HG02759 (cell line): ENCODE measurements at regions not wholly inside any gene's neighbourhood (a gene's known extent, or its start where the extent isn't known, plus 50 kb on each side); places are given as distances from the start of the nearest gene placed in this dataset.
"Not testable (repeated sequence)": the region's sequence is repeated elsewhere in the genome, so short reads cannot be mapped to it uniquely, and the experiment has no call there.

ENCODE experiments used
- ATAC-seq: cut with Tn5 transposase; IDR thresholded peaks from one replicate; pipeline ENCODE4 v1.9.1; 2021; ENCODE audit warnings: mild to moderate bottlenecking, moderate library complexity; ENCODE audit not compliant: unreplicated experiment

- no peak for ATAC-seq
These were observed 289.4 kb downstream of the ABCC12 start for GRCh38 chr16:47866423-47866822.

- no peak for ATAC-seq
These were observed 290.4 kb downstream of the ABCC12 start for GRCh38 chr16:47865337-47865855.

DNA sequence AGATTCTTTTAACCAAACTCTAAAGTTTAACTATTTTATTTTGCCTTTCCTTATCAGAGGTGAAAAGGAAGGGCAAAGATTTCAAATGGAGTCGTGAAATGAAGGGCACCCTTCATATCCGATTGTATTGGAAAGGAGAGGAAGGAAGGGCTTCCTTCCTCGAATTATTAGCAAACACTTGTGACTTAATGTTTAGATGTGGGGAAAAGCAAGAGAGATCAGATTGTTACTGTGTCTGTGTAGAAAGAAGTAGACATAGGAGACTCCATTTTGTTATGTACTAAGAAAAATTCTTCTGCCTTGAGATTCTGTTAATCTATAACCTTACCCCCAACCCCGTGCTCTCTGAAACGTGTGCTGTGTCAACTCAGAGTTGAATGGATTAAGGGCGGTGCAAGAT, 291.5 kb downstream of the ABCC12 start:
- not testable (repeated sequence) for ATAC-seq

GRCh38 chr16:47861999-47862398, 293.8 kb downstream of the ABCC12 start:
- no peak for ATAC-seq

GRCh38 chr16:47858333-47858982, 297.3 kb downstream of the ABCC12 start:
- ATAC-seq, result no peak

DNA sequence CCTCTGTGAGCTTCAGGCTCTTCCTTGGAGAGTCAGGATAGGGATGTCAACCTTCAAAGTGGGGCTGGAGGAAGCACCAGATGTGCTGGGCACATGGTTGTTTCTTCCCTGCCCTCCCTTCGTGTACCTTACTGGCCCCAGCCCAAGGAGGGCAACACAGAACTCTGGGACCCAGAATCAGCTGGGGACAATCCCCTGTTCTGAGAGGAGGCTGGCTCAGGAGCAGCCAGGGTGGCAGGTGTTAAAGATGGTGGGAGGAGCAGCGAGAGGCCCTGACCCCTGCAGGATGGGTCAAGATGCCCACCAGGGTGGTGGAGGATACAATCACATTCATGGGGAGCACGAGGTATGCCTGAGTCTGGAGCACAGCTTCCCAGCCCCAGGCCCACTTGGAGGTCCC, 300.4 kb downstream of the ABCC12 start:
- ATAC-seq, result no peak

DNA sequence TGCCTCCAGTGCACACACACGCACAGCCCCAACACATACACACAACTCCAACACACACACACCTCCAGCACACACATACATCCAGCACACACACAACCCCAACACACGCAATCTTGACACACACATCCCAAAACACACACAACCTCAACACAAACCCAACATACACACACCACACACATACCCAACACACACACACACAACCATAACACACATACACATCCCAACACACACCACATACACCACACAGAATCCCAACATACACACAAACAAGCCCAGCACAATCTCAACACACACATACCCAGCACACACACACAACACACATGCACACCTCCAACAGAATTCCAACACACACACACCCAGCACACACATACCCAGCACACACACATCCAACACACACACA, 301.1 kb downstream of the ABCC12 start:
- ATAC-seq, result no peak

- ATAC-seq, result no peak
These were observed 302.8 kb downstream of the ABCC12 start for GRCh38 chr16:47852991-47853390.

- no peak for ATAC-seq
These were observed 304.6 kb downstream of the ABCC12 start for GRCh38 chr16:47851146-47851545.

- no peak for ATAC-seq
These were observed 306.1 kb downstream of the ABCC12 start for GRCh38 chr16:47849736-47850135.

DNA sequence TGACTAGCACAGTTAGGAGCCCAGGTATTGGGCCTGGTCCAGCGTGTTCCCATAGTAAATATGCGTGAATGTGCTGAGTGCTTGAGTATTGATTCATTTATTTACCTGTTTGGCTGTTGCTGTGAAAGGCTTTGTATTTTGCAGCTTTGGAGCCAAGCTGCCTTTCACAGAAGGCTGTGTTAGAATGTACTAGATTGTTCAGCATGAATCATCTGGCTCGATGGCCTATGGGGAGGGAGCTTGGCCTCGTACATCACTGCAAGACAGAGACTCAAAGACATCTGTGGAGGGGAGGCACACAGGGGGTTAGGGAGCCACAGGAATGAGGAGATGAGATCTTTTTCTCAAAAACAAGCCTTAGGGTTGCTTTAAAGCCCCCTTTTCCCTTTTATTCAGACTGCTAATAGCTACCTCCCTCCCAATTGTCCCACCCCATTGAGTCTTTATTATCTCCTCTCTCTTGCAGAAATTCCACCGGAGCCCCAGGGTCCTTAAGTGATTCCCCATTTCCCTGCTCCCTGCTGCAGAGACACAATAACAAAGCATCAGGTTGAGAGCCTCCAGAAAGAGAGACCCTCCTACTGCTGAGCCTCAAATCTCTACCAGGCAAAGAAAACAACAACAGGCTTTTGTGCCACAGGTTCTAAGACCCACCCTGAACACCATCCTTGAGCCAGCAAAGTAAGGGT, 307.2 kb downstream of the ABCC12 start:
- ATAC-seq, result no peak

DNA sequence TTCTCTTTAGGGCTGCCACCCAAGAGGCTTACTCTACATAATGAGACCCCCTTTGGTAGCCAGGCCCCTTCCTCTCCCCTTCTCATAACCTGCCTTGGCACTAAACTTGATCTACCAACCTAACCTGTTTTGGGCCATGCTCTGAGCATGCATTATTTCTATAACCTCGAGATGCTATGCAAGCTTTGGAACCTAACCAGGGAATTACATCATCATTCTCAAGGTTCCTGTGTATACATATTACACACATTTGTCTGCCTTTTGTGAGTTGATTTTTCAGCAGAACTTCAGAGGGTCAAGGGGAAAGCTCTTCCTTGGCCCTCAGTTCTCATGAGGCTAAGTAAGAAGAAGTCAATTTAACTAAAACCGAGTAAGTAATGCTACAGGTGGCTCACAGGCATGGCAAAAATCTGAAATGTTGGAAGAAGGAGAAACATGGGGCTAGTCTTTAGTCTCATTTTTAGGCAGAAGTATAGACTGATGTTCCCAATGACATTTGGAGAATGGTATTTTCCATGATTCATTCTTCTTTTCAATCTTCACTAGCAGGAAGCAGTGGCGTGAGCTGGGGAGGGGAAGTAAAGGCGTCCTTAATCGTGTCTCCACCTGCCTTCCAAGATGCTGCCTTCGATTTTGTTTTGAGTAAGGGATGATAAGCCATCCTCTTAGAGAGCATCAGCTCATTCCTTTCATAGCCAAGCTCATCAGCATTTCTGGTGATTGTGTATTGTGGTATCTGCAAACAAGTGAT, 308.4 kb downstream of the ABCC12 start:
- ATAC-seq, result no peak

DNA sequence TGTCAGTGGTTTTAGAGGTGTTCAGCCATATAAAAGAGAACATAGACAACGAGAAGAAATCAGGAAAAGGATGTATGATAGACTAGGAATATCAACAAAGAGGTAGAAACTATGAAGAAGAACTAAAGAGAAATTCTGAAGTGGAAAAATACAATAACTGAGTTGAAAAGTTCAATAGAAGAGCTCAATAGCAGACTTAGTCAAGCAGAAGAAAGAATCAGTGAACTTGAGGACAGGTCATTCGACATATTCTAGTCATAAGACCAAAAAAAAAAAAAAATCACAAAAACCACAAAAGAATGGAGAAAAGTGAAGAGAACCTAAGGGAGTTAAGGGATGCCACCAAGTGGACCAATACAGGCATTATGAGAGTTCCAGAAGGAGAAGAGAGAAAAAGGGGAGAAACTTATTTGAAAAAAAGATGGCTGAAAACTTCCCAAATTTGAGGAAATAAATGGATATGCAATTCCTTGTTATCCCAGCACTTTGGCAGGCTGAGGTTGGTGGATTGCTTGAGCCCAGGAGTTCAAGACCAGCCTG, 321.2 kb downstream of the ABCC12 start:
- ATAC-seq, result no peak

DNA sequence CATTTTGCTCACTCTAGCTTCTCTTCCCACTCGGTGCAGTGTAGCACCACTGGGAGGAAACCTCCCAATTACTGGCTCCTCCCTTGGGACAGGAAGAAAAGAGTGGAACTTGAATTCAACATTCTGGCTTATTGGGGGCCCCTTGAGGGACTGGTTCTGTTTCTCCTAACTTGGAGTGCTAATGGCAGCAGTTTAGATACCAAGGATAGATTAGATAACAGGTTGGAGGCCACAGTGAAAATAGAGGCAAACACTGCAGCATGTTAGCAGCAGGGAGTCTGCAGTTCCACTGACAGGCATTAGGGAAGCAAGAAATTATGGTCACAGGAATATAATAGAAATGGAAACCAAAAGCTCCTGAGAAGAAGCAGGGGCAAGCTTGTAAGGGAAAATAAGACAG, 322.0 kb downstream of the ABCC12 start:
- ATAC-seq, result no peak

GRCh38 chr16:47829850-47830600, 325.8 kb downstream of the ABCC12 start:
- ATAC-seq, result no peak

DNA sequence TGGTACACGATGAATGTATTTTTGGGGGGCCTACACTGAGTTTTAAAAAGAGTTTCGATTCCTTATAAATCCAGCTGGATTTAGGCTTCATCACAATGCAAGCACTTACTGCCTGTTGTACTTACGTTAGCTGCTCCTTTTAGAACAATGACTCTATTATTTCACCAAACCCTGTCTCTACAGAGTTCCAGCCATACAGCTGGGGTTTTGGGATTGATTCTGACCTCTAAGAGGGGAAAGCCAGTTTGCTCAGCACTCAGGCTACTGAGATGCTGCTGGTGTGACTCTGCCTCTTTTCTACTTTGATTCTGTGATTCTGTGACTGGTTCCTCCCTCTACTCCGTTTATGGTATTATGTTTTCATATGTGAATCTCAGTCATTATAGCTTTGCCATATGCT, 329.7 kb downstream of the ABCC12 start:
- ATAC-seq, result no peak

DNA sequence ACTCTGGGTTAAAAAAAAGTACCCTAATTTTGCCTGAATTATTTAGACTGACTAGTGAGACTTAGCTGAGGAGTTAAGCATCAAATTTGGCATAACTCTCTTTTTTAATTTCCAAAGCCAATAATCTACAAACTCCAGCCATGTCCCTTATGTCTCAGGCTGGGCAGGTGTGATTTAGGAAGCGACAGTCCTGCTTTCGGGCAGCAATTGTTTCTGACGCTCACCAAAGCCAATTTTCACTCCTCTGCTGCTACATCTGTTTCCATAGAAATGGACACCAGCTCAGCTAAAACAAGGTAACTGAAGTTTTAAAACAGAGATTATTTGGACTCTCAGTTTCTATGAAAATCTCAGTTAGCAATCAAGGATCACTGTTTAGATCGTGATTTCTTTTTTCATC, 338.7 kb downstream of the ABCC12 start:
- ATAC-seq, result no peak

DNA sequence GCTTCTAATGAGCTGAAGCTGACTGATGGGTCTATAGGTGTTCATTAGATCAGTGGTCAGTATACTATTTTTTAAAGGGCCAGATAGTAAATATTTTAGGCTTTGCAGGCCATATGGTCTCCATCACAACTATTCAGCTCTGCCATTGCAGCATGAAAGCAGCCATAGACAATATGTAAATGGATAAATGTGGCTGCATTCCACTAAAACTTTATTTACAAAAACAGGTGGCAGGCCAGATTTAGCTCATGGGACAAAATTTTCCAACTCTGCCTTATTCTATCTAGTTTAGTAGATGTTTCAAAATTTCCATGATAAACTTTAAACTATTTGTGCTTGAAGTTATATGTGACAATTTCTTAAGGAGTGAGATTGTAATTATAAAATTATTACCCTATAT, 339.3 kb downstream of the ABCC12 start:
- no peak for ATAC-seq

DNA sequence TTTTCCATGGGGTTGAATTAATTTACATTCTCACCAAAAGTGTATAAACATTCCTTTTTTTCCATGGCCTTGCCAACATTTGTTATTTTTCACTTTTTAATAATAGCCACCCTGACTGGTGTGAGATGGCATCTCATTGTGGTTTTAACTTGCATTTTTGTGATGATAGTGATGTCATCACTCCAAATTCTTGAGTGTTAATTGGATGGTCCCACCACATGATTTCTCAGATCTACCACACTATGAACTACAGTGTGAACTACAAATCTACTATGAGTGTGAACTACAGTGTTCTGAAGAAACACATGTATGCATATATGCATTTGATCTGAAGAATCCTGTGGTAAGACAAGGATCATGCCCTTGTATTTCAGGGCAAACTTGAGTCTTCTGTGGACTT, 340.1 kb downstream of the ABCC12 start:
- no peak for ATAC-seq

DNA sequence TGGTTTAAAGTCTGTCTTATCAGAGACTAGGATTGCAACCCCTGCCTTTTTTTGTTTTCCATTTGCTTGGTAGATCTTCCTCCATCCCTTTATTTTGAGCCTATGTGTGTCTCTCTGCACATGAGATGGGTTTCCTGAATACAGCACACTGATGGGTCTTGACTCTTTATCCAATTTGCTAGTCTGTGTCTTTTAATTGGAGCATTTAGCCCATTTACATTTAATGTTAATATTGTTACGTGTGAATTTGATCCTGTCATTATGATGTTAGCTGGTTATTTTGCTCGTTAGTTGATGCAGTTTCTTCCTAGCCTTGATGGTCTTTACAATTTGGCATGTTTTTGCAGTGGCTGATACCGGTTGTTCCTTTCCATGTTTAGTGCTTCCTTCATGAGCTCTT, 344.0 kb downstream of the ABCC12 start:
- ATAC-seq, result not testable (repeated sequence)

DNA sequence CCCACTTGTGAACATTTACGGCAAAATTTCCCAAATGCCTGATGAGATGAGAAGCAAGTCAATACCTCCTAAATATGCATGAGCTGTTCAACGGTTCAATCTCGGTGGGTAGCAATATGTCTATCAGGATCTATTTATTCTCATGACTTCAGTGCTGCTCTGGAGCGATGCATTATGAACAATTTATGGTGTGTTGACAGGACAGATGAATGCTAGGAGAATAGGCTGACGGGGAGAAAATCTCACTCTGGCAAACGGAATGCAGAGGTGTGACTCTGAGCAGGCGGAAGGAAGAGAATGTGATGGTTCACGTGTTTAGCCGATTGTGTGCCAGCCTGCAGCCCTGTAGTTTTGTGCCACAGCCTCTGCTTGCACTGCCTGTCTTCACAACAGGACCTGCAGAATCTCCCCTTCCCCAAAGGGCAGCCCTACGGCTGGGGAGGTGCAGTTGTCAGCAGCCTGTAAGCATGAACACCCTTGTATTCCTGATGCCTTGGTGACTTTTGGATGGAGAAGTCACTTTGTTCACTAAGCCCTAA, 345.2 kb downstream of the PHKB start:
- ATAC-seq, result no peak
